HG03139 (cell line): ENCODE measurements at regions not wholly inside any gene's neighbourhood (a gene's known extent, or its start where the extent isn't known, plus 50 kb on each side); places are given as distances from the start of the nearest gene placed in this dataset.

Source experiments
- ATAC-seq: cut with Tn5 transposase; IDR thresholded peaks from one replicate; pipeline ENCODE4 v1.9.1; 2021; ENCODE audit not compliant: unreplicated experiment

DNA sequence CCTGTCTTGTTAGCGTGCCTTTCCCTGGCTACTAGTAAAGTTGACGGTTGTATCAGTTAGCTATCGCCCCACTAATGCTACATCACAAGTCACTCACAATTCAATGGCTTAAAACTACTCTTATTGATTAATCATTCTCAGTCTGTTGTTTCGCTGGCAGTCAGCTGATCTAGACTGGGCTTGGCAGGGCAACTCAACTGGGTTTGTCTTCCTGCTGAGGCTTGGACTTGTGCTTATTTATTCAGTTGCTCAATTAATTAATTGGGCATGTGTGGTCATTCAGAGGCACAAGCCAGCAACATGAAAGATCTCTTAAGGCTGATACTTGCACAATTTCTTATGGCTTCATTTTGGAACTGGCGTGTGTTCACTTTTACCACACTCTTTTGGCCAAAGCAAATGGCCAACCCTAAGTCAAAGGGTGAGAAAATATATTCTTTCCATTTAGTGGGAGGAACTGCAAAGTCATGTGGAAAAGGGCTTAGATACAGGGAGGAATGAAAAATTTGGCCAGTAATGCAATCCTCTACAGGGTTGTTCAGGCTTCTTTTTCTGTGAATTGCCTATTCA lies 333.5 kb downstream of the GPR37 start:
- no peak for ATAC-seq

- ATAC-seq, result no peak
Observed at GRCh38 chr7:124429923-124430322, 335.7 kb downstream of the GPR37 start.

DNA sequence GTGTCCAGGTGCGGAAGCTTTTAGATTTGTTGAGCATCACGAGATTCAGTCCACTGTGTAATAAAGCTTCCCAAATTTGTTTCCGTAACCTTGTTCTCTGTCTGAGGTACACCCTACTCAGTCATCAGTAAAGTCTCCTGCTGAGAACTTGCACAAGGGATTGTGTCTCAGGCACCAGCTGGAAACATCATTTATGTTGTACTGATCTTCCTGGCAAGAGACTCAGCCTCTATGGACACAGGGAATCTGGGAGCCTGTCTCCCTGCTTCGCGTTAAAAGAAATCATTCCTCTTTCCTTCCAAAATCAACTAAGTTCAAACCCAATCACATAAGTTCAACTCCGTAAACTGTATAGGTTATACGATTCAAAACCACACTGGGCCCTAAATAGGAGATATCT lies 336.8 kb downstream of the GPR37 start:
- ATAC-seq, result no peak

- ATAC-seq, result no peak
Observed at GRCh38 chr7:124426621-124427020, 339.0 kb downstream of the GPR37 start.

DNA sequence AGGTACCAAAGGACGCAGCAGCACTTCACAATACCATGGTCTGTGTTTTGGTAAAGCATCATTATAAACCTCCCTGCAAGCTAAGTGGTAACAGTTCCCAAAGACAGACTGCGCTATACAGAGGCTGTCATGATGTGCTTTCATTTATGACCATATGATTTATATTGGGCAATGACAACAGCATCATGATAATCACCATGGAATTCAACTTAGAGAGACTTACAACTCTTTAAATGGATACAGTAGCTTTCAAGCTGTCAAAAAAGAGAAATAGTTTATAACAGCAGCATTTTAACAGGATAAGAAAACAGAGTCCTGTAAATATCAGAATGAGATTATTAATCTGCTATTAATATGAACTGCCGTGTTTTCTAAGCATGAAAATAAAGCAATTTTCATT lies 341.7 kb downstream of the GPR37 start:
- no peak for ATAC-seq

GRCh38 chr7:124422081-124422480 lies 343.5 kb downstream of the GPR37 start:
- no peak for ATAC-seq

GRCh38 chr7:124420367-124420766 lies 345.2 kb downstream of the GPR37 start:
- no peak for ATAC-seq

DNA sequence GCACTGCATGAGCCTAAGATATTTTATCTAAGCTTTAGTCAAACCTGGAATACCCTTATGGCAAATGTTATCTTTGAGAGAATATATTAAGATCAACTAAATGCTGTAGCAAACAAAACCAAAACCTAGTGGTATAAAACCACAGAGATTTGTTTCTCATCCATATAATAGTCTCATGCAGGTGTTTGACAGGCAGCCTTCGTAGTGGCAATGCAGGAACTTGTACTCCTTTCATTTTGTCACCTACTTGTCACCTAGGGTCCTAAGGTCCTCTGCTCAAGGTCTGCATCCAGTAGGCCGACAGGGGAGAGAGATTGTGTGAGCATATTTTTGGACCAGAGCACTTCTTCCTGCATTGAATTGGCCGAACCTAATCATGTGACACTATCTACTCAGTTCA lies 352.6 kb downstream of the GPR37 start:
- ATAC-seq, result no peak

GRCh38 chr7:124412531-124412930 lies 353.1 kb downstream of the GPR37 start:
- no peak for ATAC-seq

DNA sequence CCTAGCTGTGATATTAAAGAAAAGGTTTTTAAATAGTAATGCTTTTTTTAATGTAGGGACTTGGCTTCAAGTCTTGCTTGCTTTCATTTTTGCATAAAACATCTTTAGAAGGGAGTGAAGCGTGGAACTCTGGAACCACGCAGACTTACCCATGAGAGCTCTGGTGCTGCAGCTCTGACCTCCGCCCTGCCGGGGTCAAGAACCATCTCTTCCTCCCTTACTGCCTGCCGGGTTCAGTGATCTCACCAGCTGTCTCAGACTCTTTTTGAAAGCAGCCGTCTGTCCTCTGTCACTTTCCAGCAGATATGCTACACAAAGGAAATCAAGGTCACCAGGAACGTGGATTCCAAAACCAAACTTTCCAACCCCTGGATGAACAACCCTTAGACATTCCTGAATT lies 353.8 kb downstream of the GPR37 start:
- ATAC-seq, result no peak

GRCh38 chr7:124403587-124403986 lies 362.0 kb downstream of the GPR37 start:
- ATAC-seq, result no peak

DNA sequence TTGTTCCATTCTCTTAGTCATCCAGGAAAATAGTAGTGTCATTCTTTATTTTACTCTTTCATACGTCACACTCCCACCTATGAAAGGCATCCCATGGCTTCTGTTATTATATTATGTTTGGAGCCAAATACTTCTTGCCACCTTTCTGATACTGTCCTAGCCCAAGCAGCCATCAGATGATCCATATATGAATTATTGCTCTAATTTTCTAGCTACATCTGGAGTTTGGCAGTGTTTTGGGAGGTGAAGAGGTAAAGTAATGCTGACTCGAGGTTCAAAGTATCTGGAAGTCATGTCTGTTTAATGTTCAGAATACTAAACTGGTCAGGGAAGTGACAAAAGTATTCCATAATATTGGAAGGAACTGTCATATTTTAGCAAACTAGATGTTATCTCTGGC lies 362.5 kb downstream of the GPR37 start:
- ATAC-seq, result no peak

DNA sequence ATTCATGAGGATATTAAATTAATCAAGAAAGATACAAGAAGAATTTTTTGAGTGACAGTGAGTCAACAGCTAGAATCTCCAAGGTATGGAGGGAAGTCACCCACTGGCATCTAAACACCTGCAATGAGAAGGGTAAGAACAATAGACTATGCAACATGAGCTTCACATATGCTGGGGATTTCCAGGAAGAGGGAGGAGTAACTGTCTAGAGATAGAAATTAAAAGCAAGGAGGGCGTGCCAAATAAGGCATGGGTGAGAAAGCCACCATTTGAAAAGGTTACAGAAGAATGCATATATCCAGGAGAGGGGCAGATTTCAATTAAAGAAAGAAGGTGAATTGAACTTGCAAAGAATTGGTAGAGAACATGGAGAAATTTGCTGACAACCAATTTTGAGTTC lies 365.7 kb downstream of the GPR37 start:
- ATAC-seq, result no peak

GRCh38 chr7:124398937-124399552 lies 366.2 kb upstream of the TMEM229A start:
- no peak for ATAC-seq

DNA sequence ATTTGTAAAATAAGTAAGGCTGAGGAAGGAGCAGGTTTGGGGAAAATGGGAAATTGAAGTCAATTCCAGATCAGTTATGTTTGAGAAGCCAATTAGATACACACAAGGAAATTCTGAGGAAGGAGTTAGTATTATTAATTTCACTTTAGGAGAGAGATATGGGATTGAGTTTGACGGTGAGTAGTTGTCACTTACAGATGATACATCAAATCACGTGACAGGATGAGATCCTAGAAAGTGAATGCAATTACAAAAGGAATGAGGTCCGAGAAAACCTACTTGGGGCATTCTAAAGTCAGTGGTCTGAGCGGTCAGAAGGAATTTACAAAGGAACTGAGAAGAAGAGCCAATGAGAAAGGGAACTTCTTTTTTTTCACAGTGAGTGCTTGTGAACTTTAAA lies 364.3 kb upstream of the TMEM229A start:
- no peak for ATAC-seq

- ATAC-seq, result no peak
Observed at GRCh38 chr7:124390301-124390700, 357.4 kb upstream of the TMEM229A start.

DNA sequence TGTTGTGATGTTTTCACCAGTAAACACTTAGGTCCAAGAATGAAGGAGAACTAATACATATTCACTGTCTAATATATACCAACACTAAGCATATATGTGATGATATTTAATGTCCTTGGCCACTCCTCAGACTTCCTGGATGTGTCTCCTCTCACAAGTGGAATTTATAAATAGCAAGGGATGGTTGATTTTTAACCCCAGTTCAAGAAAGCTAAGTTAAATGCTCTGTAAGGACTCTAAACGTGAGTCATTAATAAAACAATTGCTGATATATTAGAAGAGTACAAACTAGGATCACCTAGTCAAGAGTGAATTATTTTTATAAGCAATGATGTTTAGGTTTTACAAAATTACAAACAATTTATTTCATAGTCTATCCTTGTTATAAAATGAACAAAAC lies 355.9 kb upstream of the TMEM229A start:
- no peak for ATAC-seq

GRCh38 chr7:124387056-124387455 lies 354.2 kb upstream of the TMEM229A start:
- ATAC-seq, result no peak

- no peak for ATAC-seq
Observed at GRCh38 chr7:124379296-124379695, 346.4 kb upstream of the TMEM229A start.

- ATAC-seq, result no peak
Observed at GRCh38 chr7:124376111-124376510, 343.2 kb upstream of the TMEM229A start.

- no peak for ATAC-seq
Observed at GRCh38 chr7:124375391-124375790, 342.5 kb upstream of the TMEM229A start.

- ATAC-seq, result no peak
Observed at GRCh38 chr7:124369310-124369709, 336.4 kb upstream of the TMEM229A start.

GRCh38 chr7:124366118-124366517 lies 333.3 kb upstream of the TMEM229A start:
- no peak for ATAC-seq
